Right lobe of liver (tissue), 6 donors: ENCODE measurements at regions not wholly inside any gene's neighbourhood (a gene's known extent, or its start where the extent isn't known, plus 50 kb on each side); places are given as distances from the start of the nearest gene placed in this dataset.

Source experiments
- ATAC-seq, 4 donors: fragments of 200-7000 bp; cut with Tn5 transposase; one replicate each; pipeline ENCODE4 v1.9.1; 2020; ENCODE audit warnings: mild to moderate bottlenecking in 4 of 4, moderate library complexity in 4 of 4
- DNase-seq, 3 donors: peaks; one replicate each; pipeline ENCODE4 v3.0.0-alpha.2; 2020
- H3K27ac ChIP-seq, 3 donors: fragments of 200-600 bp; one replicate each; pipeline ENCODE4 v1.8.0; 2022
- H3K27me3 ChIP-seq, 2 donors: fragments of 200-600 bp; one replicate each; pipeline ENCODE4 v1.8.0; 2022
- H3K36me3 ChIP-seq, 4 donors: fragments of 200-600 bp; sonication (generic) in 1 of 4; one replicate each; pipeline versions ENCODE4 v1.5.1 to v1.8.0; 2017 to 2022; ENCODE audit warnings: control low read depth in 1 of 4
- H3K4me1 ChIP-seq, 4 donors: fragments of 200-600 bp; sonication (generic) in 1 of 4; one replicate each; pipeline versions ENCODE4 v1.5.1 to v1.8.0; 2017 to 2022; ENCODE audit warnings: control low read depth in 1 of 4
- H3K4me3 ChIP-seq, 3 donors: fragments of 200-600 bp; one replicate each; pipeline ENCODE4 v1.8.0; 2022
- H3K9me3 ChIP-seq, 4 donors: fragments of 200-600 bp; sonication (generic) in 1 of 4; one replicate each; pipeline versions ENCODE4 v1.5.1 to v1.8.0; 2017 to 2022; ENCODE audit warnings: control low read depth in 1 of 4
- CTCF ChIP-seq, 4 donors: fragments of 200-600 bp in 3 of 4; fragments of 450-650 bp in 1 of 4; IDR thresholded peaks; one replicate each; pipeline versions ENCODE4 v1.5.1 to v1.8.0; 2016 to 2022; ENCODE audit warnings: antibody characterized with exemption in 4 of 4, mild to moderate bottlenecking in 2 of 4
- POLR2A ChIP-seq: fragments of 450-650 bp; IDR thresholded peaks from one replicate; pipeline ENCODE4 v1.6.1; 2017; ENCODE audit warnings: antibody characterized with exemption, mild to moderate bottlenecking
- WGBS: methylation state at CpG from one replicate; pipeline ENCODE4 v1.1.6; 2018; ENCODE audit warnings: low coverage, low lambda C conversion rate; ENCODE audit not compliant: insufficient coverage; ENCODE audit errors: missing lambda C conversion rate; 5-methylcytosine and 5-hydroxymethylcytosine counted together
- intact Hi-C, 2 donors: fragments of 100-400 bp; cut with DNase I; formaldehyde crosslinking; loops; one replicate each; pipeline versions ENCODE4 v1.11.2 to v1.14.1; 2022
- donor health status: DM: no; HTN: yes; CAD: no.
- donor health status: DM: no; HTN: no; CAD: no.
- donor health status: DM: no; HTN: no; CAD: no.
- donor health status: DM: no; HTN: yes; CAD: no.
- donor health status: DM: no; HTN: yes; CAD: no.

DNA sequence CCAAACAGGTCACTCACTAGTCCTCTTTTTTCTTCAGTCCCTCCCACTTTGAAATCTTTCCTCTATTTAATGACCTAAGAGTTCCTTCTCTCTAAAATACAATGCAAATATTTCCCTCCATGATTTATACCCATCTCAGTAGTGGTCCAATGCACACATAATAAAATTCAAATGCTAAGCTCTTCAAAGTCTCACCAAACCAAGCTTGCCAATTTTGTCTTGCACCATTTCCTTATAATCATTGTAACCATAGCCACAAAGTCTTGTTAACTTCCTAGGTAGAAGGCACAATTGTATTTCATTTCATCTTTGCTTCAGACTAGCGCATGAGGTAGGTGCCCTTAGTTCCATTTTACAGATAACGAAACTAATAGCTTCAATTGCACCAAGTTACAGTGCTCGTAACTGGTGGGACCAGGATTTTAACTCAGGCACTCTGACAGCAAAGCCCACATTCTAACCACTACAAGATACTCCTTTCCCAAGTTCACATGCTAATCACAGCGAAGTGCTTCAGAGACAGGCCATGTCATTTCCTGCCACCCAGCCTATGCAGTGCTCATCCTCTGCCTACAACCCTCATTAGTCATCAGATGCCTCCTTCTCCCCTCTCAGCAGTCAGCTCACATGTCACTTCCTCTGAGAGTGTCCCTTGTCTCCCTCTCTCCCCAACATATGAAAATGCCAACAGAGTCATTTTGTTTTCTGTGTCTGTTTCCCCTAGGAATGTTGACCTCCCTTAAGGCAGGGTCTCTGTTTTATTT, 66.9 kb upstream of the PPARGC1A start:
- H3K36me3 ChIP-seq, result no peaks in the 10 kb centered on the region
- TF ChIP-seq POLR2A (no peak), CTCF (IDR thresholded peaks at IDR 0.05) (no peak)

DNA sequence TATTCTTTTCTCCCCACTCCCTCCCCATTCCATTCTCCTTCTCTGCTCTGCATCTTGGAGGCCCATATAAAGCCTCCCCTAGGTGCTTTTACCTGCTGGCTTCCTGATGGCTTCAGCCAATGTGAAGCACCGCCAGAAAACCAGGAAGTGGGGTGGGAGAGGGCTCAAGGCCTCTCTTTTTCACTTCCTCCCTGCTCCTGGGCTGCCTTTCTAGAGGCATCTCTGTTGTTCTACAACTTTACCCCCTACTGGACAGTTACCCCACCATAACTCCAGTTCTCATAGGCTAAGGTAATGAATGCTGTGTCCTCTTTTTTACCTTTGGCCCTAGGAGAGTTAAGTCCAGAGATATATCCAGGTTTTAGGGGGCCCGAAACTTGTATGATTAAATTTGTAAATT, 62.4 kb upstream of the PPARGC1A start:
- Histone ChIP-seq H3K4me1 (peaks cover 0 to 7% (median 0%) of the 10 kb centered on the region in 4 donors), H3K4me3 (no peak overlapping the region), H3K9me3 (no peaks in the 10 kb centered on the region), H3K27ac (no peak overlapping the region), H3K36me3 (no peaks in the 10 kb centered on the region), H3K27me3 (no peaks in the 10 kb centered on the region)
- DNase-seq (no peak), ATAC-seq (no peak)
- TF ChIP-seq CTCF (IDR thresholded peaks at IDR 0.05) (no peak), POLR2A (no peak)
- intact Hi-C loops, result no loop called here
- 67% methylated on average over 2 of the region's 2 CpGs for WGBS

More for the DNA sequence above, 66.9 kb upstream of the PPARGC1A start:
- Histone ChIP-seq H3K4me3 (no peak overlapping the region), H3K4me1 (no peaks in the 10 kb centered on the region), H3K27ac (no peak overlapping the region), H3K9me3 (no peaks in the 10 kb centered on the region), H3K27me3 (no peaks in the 10 kb centered on the region)
- no peak for DNase-seq
- WGBS, result 89% methylated on average over 4 of the region's 4 CpGs
- intact Hi-C loops, result no loop called here
- ATAC-seq, result no peak

DNA sequence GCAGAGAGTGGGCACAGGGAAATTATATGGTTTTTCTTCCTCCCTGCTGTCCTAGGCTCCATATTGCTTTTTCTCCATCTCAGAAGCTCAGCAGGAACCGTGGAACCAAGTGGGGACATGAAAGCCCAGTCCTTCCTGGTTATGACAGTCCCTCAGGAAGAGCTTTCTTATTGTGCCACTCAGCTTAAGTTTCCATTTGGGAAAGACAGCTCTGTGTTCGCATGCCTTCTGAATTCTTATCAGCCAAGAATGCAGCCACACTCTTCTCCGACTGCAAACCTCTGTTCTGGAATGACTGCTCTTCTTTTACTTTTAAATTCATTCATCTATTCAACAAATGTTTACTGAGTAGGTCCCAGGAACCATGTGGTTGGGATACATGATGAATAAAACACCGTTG, 58.0 kb upstream of the PPARGC1A start:
- no peaks in the 10 kb centered on the region for H3K9me3 ChIP-seq
- ATAC-seq (no peak), DNase-seq (no peak)
- no peaks in the 10 kb centered on the region for H3K27me3 ChIP-seq
- no peak overlapping the region for H3K4me3 ChIP-seq
- intact Hi-C loops, result no loop called here
- 68% methylated on average over 4 of the region's 4 CpGs for WGBS
- TF ChIP-seq POLR2A (no peak), CTCF (IDR thresholded peaks at IDR 0.05) (no peak)
- peaks cover 0 to 7% (median 0%) of the 10 kb centered on the region in 4 donors for H3K4me1 ChIP-seq
- no peak overlapping the region for H3K27ac ChIP-seq
- H3K36me3 ChIP-seq, result no peaks in the 10 kb centered on the region

GRCh38 chr4:23946299-23946698, 56.5 kb upstream of the PPARGC1A start:
- intact Hi-C loops, result no loop called here
- no peaks in the 10 kb centered on the region for H3K9me3 ChIP-seq
- TF ChIP-seq CTCF (IDR thresholded peaks at IDR 0.05), result no peak
- TF ChIP-seq POLR2A, result no peak
- no peaks in the 10 kb centered on the region for H3K27me3 ChIP-seq
- peaks cover 0 to 7% (median 0%) of the 10 kb centered on the region in 4 donors for H3K4me1 ChIP-seq
- WGBS, result 84% methylated on average over 6 of the region's 6 CpGs
- no peaks in the 10 kb centered on the region for H3K36me3 ChIP-seq
- DNase-seq, result no peak
- H3K4me3 ChIP-seq, result no peak overlapping the region
- H3K27ac ChIP-seq, result no peak overlapping the region
- no peak for ATAC-seq
